Uterus (tissue), 3 donors: ENCODE measurements at regions not wholly inside any gene's neighbourhood (a gene's known extent, or its start where the extent isn't known, plus 50 kb on each side); places are given as distances from the start of the nearest gene placed in this dataset.
A peak's percentile ranks its signal among the peaks of the same experiment; 100 is the strongest.

Experiments used
- DNase-seq, 2 donors: peaks; one replicate each; pipeline ENCODE4 v3.0.0-alpha.2; 2019 to 2020
- H3K27ac ChIP-seq, 2 donors: fragments of 200-600 bp; sonication (generic); 1 replicate in 1 of 2; 2 replicates in 1 of 2; pipeline ENCODE4 v1.5.1; 2016 to 2018
- H3K27me3 ChIP-seq, 2 donors: fragments of 200-600 bp; sonication (generic); one replicate each; pipeline ENCODE4 v1.5.1; 2018 to 2019; ENCODE audit warnings: control low read depth in 1 of 2
- H3K36me3 ChIP-seq, 2 donors: fragments of 200-600 bp; sonication (generic); one replicate each; pipeline ENCODE4 v1.5.1; 2019; ENCODE audit warnings: control low read depth in 1 of 2
- H3K4me1 ChIP-seq, 2 donors: fragments of 200-600 bp; sonication (generic); one replicate each; pipeline ENCODE4 v1.5.1; 2018 to 2019; ENCODE audit warnings: control low read depth in 1 of 2
- H3K4me3 ChIP-seq, 2 donors: fragments of 200-600 bp; sonication (generic); 1 replicate in 1 of 2; 2 replicates in 1 of 2; pipeline ENCODE4 v1.5.1; 2018 to 2019; ENCODE audit warnings: mild to moderate bottlenecking in 1 of 2
- H3K9me3 ChIP-seq, 2 donors: fragments of 200-600 bp; sonication (generic); one replicate each; pipeline ENCODE4 v1.5.1; 2019; ENCODE audit warnings: control low read depth in 1 of 2
- CTCF ChIP-seq, 4 experiments: fragments of 200-600 bp in 2 of 4; fragments of 450-650 bp in 2 of 4; sonication (generic) in 2 of 4; IDR thresholded peaks; one replicate each; pipeline ENCODE4 v1.5.1; 2016 to 2019; ENCODE audit warnings: antibody characterized with exemption in 4 of 4, mild to moderate bottlenecking in 2 of 4, moderate library complexity in 1 of 4
- POLR2A ChIP-seq, 2 donors: fragments of 450-650 bp; IDR thresholded peaks; one replicate each; pipeline ENCODE4 v1.6.1; 2016; ENCODE audit warnings: antibody characterized with exemption in 2 of 2, mild to moderate bottlenecking in 1 of 2, moderate library complexity in 1 of 2
- intact Hi-C: fragments of 100-400 bp; cut with DNase I; formaldehyde crosslinking; loops from one replicate; pipeline ENCODE4 v1.15.1; 2023; ENCODE audit warnings: low total_unique reads
- donor health status: DM: yes; HTN: yes; CAD: no.

GRCh38 chr2:106735807-106736206, 150.2 kb downstream of the ST6GAL2 start:
- no peaks in the 10 kb centered on the region for H3K27me3 ChIP-seq
- H3K36me3 ChIP-seq, result no peaks in the 10 kb centered on the region
- intact Hi-C loops, result no loop called here
- no peaks in the 10 kb centered on the region for H3K9me3 ChIP-seq
- H3K4me1 ChIP-seq, result no peaks in the 10 kb centered on the region
- DNase-seq, result no peak
- TF ChIP-seq POLR2A (IDR thresholded peaks at IDR 0.05), result no peak
- TF ChIP-seq CTCF (IDR thresholded peaks at IDR 0.05), result no peak
- no peak overlapping the region for H3K27ac ChIP-seq
- no peak overlapping the region for H3K4me3 ChIP-seq

- Histone ChIP-seq H3K9me3 (no peaks in the 10 kb centered on the region), H3K36me3 (no peaks in the 10 kb centered on the region), H3K4me3 (no peak overlapping the region), H3K4me1 (no peaks in the 10 kb centered on the region), H3K27ac (no peak overlapping the region), H3K27me3 (no peaks in the 10 kb centered on the region)
- TF ChIP-seq POLR2A (IDR thresholded peaks at IDR 0.05) (no peak), CTCF (IDR thresholded peaks at IDR 0.05) (no peak)
- intact Hi-C loops, result no loop called here
- no peak for DNase-seq
These were observed 149.7 kb downstream of the ST6GAL2 start for GRCh38 chr2:106736221-106736620.

GRCh38 chr2:106745468-106745867, 140.5 kb downstream of the ST6GAL2 start:
- Histone ChIP-seq H3K9me3 (no peaks in the 10 kb centered on the region), H3K4me1 (no peaks in the 10 kb centered on the region), H3K4me3 (no peak overlapping the region), H3K36me3 (no peaks in the 10 kb centered on the region), H3K27me3 (no peaks in the 10 kb centered on the region), H3K27ac (no peak overlapping the region)
- TF ChIP-seq CTCF (IDR thresholded peaks at IDR 0.05) (no peak), POLR2A (IDR thresholded peaks at IDR 0.05) (no peak)
- DNase-seq, result peak in 1 of 2 donors; percentile 17
- intact Hi-C loops, result no loop called here

GRCh38 chr2:106749823-106750222, 136.1 kb downstream of the ST6GAL2 start:
- TF ChIP-seq CTCF (IDR thresholded peaks at IDR 0.05) (no peak), POLR2A (IDR thresholded peaks at IDR 0.05) (no peak)
- no peaks in the 10 kb centered on the region for H3K36me3 ChIP-seq
- H3K27ac ChIP-seq, result no peak overlapping the region
- intact Hi-C loops, result no loop called here
- H3K4me1 ChIP-seq, result no peaks in the 10 kb centered on the region
- no peaks in the 10 kb centered on the region for H3K27me3 ChIP-seq
- no peaks in the 10 kb centered on the region for H3K9me3 ChIP-seq
- no peak for DNase-seq
- no peak overlapping the region for H3K4me3 ChIP-seq
